HG02623 (cell line): ENCODE measurements at regions not wholly inside any gene's neighbourhood (a gene's known extent, or its start where the extent isn't known, plus 50 kb on each side); places are given as distances from the start of the nearest gene placed in this dataset.
"Not testable (repeated sequence)": the region's sequence is repeated elsewhere in the genome, so short reads cannot be mapped to it uniquely, and the experiment has no call there.

ENCODE experiments used
- ATAC-seq: cut with Tn5 transposase; IDR thresholded peaks from one replicate; pipeline ENCODE4 v1.9.1; 2021; ENCODE audit warnings: moderate library complexity; ENCODE audit not compliant: unreplicated experiment

GRCh38 chr5:63011158-63011557 lies 432.5 kb downstream of the LRRC70 start:
- ATAC-seq: no peak

GRCh38 chr5:63008195-63008594 lies 429.6 kb downstream of the LRRC70 start:
- no peak for ATAC-seq

GRCh38 chr5:62994842-62995241 lies 416.2 kb downstream of the LRRC70 start:
- ATAC-seq: not testable (repeated sequence)

GRCh38 chr5:62985749-62986148 lies 407.1 kb downstream of the LRRC70 start:
- ATAC-seq: no peak

- ATAC-seq: no peak
Measured at GRCh38 chr5:62982348-62982747, 403.7 kb downstream of the LRRC70 start.

GRCh38 chr5:62980884-62981283 lies 402.3 kb downstream of the LRRC70 start:
- ATAC-seq: no peak

GRCh38 chr5:62979472-62979871 lies 400.9 kb downstream of the LRRC70 start:
- no peak for ATAC-seq

- no peak for ATAC-seq
Measured at GRCh38 chr5:62977661-62978060, 399.0 kb downstream of the LRRC70 start.

GRCh38 chr5:62974623-62975022 lies 396.0 kb downstream of the LRRC70 start:
- no peak for ATAC-seq

GRCh38 chr5:62969409-62970120 lies 390.9 kb downstream of the LRRC70 start:
- no peak for ATAC-seq

- ATAC-seq: no peak
Measured at GRCh38 chr5:62964428-62964827, 385.8 kb downstream of the LRRC70 start.

GRCh38 chr5:62960781-62961180 lies 382.2 kb downstream of the LRRC70 start:
- ATAC-seq: no peak

GRCh38 chr5:62956597-62956996 lies 378.0 kb downstream of the LRRC70 start:
- no peak for ATAC-seq

GRCh38 chr5:62954578-62954977 lies 376.0 kb downstream of the LRRC70 start:
- ATAC-seq: no peak

- ATAC-seq: no peak
Measured at GRCh38 chr5:62948301-62948700, 369.7 kb downstream of the LRRC70 start.

GRCh38 chr5:62942384-62942783 lies 363.8 kb downstream of the LRRC70 start:
- ATAC-seq: no peak

- no peak for ATAC-seq
Measured at GRCh38 chr5:62938927-62939326, 360.3 kb downstream of the LRRC70 start.

- no peak for ATAC-seq
Measured at GRCh38 chr5:62937661-62938558, 359.3 kb downstream of the LRRC70 start.

GRCh38 chr5:62935660-62936059 lies 357.0 kb downstream of the LRRC70 start:
- no peak for ATAC-seq

GRCh38 chr5:62934319-62934718 lies 355.7 kb downstream of the LRRC70 start:
- no peak for ATAC-seq

GRCh38 chr5:62933261-62933660 lies 354.6 kb downstream of the LRRC70 start:
- ATAC-seq: no peak
